Cardiac fibroblast (primary cell): ENCODE measurements at regions not wholly inside any gene's neighbourhood (a gene's known extent, or its start where the extent isn't known, plus 50 kb on each side); places are given as distances from the start of the nearest gene placed in this dataset.

Source experiments
- DNase-seq, 2 donors: peaks; one replicate each; pipeline versions ENCODE4 v3.0.0 to v3.0.0-alpha.2; 2010; ENCODE audit warnings: low read depth in 2 of 2
- H3K4me3 ChIP-seq, 2 donors: replicated peaks in 1 of 2; 1 replicate in 1 of 2; 2 replicates in 1 of 2; pipeline ENCODE4 v1.5.1; 2011; ENCODE audit warnings: low read depth in 2 of 2, low read length in 2 of 2, mild to moderate bottlenecking in 2 of 2, moderate library complexity in 1 of 2
- CTCF ChIP-seq: IDR thresholded peaks from one replicate; pipeline ENCODE4 v1.5.1; 2011; ENCODE audit warnings: low read depth, mild to moderate bottlenecking, low read length, inconsistent platforms

- no peak for DNase-seq
- no peak overlapping the region for H3K4me3 ChIP-seq
- no peak for TF ChIP-seq CTCF
These were observed 209.2 kb downstream of the CSNK2A3 start for GRCh38 chr11:11143849-11144248.

- H3K4me3 ChIP-seq, result no peak overlapping the region
- no peak for TF ChIP-seq CTCF
- no peak for DNase-seq
These were observed 210.6 kb downstream of the CSNK2A3 start for GRCh38 chr11:11142430-11142829.

- no peak for DNase-seq
- TF ChIP-seq CTCF, result no peak
- H3K4me3 ChIP-seq, result no peak overlapping the region
These were observed 212.0 kb downstream of the CSNK2A3 start for GRCh38 chr11:11141065-11141464.

- H3K4me3 ChIP-seq, result no peak overlapping the region
- no peak for TF ChIP-seq CTCF
- DNase-seq, result no peak
These were observed 212.5 kb downstream of the CSNK2A3 start for GRCh38 chr11:11140510-11140909.

- no peak for DNase-seq
- no peak overlapping the region for H3K4me3 ChIP-seq
- no peak for TF ChIP-seq CTCF
These were observed 215.7 kb downstream of the CSNK2A3 start for GRCh38 chr11:11137339-11137738.

GRCh38 chr11:11135820-11136476 is 217.1 kb downstream of the CSNK2A3 start:
- no peak for DNase-seq
- TF ChIP-seq CTCF, result no peak
- H3K4me3 ChIP-seq, result no peak overlapping the region

- H3K4me3 ChIP-seq, result no peak overlapping the region
- DNase-seq, result no peak
- no peak for TF ChIP-seq CTCF
These were observed 223.9 kb downstream of the CSNK2A3 start for GRCh38 chr11:11129118-11129517.
